ENCODE measurements at regions not wholly inside any gene's neighbourhood (a gene's known extent, or its start where the extent isn't known, plus 50 kb on each side); places are given as distances from the start of the nearest gene placed in this dataset.

DNA sequence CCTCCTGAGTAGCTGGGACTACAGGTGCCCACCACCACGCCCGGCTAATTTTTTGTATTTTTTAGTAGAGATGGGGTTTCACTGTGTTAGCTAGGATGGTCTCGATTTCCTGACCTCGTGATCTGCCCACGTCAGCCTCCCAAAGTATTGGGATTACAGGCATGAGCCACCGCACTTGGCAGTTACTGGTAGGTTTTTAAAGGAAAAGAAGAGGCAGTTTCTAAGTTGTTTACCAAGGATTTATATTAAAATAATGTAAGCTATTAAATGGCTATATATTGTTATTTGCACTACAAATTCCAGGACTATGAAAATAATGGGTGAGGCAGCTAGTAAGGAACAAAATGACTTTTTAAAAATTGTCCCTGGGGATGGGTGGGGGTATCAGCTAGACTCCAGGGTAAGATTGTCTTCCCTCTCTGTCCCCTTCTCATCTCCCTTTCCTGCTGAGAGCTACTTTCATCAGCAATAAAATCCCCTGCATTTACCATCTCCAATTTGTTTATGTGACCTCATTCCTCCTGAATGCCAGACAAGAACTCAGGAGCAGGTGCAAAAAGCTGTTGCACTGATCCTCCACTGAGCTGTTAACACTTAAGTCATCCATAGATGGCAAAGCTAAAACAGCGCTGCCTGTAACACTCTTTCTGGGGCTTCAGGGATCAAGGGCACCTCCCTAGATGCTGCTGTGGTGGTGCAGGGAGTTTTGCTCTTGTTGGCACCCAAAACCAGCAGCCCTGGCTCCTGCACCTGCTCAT, 165.2 kb downstream of the ZPLD1 start:
- no peak for DNase-seq (ENCODE audit: low read depth in 2 of 2)

DNA sequence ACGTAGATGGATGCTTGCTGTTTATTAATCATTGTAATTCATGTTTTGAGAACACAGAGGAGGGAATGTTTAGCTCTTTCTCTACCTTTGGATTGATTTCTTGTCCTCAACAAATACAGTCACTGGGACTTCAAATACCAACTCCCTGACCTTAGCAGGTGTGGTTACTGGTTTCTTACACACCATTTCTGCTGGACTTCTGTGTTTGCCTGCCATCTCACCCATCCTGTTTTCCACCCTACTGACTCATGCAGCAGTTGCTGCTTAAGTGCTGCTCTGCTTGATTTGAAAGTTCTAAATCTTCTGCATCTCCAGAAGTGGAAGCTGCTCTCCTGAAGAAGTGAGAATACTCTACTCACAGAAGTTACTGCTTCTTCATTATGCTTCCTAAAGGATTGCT, 170.3 kb downstream of the ZPLD1 start:
- no peak for DNase-seq (ENCODE audit: low read depth in 2 of 2)

- DNase-seq (ENCODE audit: low read depth in 2 of 2) = no peak
Measured at GRCh38 chr3:102608875-102609274, 174.1 kb downstream of the ZPLD1 start.

- no peak for DNase-seq (ENCODE audit: low read depth in 2 of 2)
Measured at GRCh38 chr3:102614021-102614569, 179.3 kb downstream of the ZPLD1 start.

- DNase-seq (ENCODE audit: low read depth in 2 of 2) = peak in 1 of 2 donors; percentile 0
Measured at GRCh38 chr3:102614585-102614984, 179.8 kb downstream of the ZPLD1 start.

DNA sequence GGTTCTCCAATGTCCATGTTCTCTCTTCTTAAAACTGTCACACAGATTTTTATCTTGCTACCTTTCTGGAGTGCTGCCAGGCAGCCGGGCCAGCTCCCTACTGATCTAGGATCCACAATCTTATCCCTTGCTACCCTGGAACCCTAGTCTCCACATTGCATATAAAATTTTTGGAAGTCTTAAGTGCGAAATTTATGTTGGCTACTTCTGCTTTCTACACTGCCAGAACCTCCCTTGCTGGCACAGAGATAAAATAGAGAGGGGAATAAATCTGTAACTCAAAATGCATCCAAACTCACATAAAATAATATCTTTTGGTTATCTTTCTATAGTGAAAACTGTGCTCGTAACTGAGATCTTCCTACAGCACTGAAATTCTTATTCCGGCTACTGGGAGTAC, 182.6 kb downstream of the ZPLD1 start:
- no peak for DNase-seq (ENCODE audit: low read depth in 2 of 2)

DNA sequence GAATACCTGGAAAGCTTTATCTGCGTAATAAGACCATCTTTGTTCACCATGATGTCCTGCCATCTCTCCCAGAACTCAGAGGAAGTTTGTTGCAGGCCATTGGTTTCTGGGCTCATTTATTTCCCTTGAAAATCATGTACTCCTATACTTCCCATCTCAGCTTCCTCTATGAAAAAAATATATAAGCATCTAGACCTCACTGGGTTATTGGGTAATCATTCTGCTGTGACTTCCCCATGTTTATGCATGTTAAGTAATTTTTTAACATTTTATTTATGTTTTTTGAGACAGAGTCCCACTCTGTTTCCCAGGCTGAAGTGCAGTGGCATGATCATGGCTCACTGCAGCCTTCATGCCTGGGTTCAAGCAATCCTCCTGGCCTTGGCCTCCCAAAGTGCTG, 184.5 kb downstream of the ZPLD1 start:
- no peak for DNase-seq (ENCODE audit: low read depth in 2 of 2)

DNA sequence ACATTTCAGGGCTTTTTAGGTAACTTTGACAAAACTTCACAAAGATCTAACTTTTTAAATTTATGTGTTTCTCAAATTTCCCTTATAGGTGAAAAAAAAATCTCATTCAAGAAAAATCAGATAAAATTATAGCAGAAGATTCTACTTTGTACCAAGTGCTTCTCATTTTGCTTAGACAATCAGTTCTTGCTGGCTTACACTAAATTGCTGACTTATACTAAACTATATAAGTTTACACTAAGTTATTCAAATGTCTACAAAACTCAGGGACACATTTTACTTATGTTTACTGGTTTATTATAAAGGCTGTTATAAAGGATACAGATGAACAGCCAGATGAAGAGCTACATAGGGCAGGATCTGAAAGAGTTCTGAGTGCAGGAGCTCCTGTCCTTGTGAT, 195.1 kb downstream of the ZPLD1 start:
- DNase-seq (ENCODE audit: low read depth in 2 of 2) = no peak

DNA sequence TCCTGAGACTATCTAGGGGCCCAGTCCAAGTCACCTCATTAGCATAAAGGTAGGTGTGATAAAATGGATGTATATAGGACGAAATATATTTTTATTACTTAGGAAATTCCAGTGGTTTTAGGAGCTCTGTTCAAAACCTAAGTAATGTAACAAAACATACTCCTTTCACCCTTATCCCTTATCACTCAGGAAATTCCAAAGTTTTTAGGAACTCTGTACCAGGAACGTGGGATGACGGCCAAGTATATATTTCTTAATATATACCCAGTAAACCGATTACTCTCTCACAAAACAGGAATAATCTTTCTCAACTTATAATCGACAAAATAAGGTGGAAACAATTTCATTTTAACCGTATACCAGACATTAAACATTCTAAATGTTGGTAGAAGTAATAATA, 195.7 kb downstream of the ZPLD1 start:
- no peak for DNase-seq (ENCODE audit: low read depth in 2 of 2)

DNA sequence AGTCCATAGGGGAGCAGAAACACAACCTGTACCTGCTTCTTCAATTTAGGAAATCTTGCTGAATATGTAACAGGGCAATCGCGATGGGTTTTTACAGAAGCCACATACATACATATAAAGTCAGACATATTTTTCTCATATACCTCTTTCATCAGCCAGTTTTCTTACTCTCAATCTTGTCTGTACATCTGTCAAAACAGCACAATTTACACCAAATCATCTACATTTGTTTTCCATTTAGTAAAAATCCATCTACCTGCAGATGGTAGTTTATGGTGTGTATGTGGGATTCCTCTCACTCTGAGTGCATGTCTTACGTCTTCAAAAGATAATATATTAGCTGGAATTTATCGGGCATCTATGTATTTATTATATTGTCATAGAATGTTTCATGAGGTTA, 208.7 kb downstream of the ZPLD1 start:
- DNase-seq (ENCODE audit: low read depth in 2 of 2) = no peak

DNA sequence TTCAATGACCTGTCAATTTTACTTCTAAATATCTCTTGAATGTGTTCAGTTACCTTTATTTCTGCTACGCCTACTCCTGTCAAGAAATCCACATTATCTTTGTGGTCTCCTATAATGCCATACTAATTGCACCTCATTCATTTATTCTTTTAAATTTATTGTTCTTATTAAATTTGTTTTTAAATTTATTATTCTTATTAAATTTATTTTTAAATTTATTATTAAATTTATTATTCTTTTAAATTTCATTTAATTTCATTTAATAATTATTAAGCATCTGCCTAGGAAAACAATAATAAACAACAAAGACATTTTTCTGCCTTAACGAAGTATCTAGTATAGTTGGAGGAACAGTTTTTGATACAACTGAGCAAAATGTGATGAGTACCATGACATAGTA, 211.7 kb downstream of the ZPLD1 start:
- DNase-seq (ENCODE audit: low read depth in 2 of 2) = no peak

- DNase-seq (ENCODE audit: low read depth in 2 of 2) = no peak
Measured at GRCh38 chr3:102660653-102661052, 225.8 kb downstream of the ZPLD1 start.

DNA sequence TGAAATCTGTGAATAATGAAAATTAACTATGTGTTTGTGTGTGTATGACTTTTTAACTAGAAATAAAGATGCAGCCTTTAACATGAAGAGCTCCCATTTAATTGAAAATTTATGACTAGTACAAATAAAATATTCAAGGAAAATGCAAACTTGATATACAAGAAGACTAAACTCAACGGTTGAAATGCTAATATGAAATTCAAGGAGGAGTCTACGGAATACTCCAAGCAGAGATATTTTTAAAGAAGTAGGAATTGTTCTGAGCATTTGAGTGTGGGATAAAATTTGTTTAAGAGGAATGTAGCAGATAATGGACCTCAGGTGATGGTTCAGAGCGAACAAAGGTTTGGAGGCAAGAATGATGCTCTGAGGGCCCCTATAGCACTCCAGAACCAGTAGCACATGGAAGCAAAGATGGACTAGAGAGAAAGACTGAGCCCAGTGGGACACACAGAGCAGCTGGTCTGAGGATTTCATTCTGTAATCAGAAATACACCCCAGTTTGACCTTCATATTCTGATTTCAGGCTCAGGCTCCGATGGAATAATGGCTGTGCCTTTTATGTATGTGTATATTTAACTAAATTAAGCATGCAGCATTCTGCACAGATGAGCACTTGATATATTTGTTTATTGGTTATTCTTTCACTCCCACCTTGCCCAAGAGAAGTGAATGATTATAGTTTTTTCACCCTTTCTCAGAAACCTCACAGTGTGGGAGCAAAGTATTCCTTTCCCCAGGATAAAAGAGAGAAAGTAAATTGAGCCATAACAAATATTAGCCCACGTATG, 227.1 kb downstream of the ZPLD1 start:
- DNase-seq (ENCODE audit: low read depth in 2 of 2) = no peak

- DNase-seq (ENCODE audit: low read depth in 2 of 2) = no peak
Measured at GRCh38 chr3:102662498-102662772, 227.6 kb downstream of the ZPLD1 start.

DNA sequence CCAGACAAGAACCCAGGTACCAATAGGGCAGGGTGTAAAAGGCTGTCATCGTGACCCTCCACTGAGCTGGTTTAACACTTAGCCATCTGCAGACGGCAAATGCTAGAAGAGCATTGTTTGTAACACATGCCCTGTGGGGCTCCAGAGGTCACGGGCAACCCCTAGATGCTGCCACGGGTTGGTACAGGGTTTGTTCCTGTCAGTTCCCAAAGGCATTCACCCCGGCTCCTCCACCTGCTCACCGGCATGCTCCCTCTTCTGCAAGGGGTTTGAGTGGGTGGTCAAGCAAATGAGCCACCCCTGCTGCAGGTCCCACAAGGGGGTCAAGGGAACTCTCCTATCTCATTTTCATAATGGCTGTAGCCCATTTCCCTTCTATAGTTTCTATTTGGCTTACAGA, 229.3 kb downstream of the ZPLD1 start:
- no peak for DNase-seq (ENCODE audit: low read depth in 2 of 2)

DNA sequence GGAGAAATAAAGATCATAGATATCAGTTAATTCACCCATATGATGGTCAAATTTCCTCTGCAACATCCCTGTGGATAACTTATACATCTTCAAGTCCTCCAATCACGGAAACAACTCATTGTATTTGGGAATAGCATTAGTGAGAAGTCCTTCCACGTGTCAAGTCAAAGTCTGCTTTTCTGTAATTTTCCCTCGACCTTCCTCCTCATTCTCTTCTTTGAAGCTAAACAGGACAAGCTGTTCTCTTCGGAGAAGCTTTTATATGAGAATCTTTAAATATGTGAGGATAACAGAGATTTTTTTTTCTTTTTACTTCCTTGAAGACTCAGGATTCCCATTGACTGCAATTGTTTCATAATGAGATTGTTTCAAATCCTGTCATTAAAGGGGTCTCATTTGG, 230.4 kb downstream of the ZPLD1 start:
- DNase-seq (ENCODE audit: low read depth in 2 of 2) = no peak

DNA sequence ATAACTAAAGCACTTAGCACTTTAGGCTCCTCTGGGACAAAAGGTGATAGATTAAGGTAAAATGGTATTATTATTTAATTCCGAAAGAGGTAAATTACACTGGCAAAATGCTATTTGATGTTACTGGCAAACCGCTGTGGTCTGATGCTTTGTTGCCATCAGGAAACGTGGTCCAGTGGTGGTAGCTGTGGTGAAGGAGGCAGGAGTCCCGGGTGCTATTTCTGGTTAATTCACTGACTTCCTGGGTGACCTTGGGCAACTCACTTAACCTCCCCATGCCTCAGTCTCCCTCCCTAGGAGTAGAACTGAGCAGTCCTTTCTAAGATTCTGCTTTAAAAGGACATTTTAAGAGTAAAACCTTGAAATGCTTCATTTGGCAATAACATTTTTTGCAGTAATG, 233.4 kb downstream of the ZPLD1 start:
- DNase-seq (ENCODE audit: low read depth in 2 of 2) = no peak

- DNase-seq (ENCODE audit: low read depth in 2 of 2) = no peak
Measured at GRCh38 chr3:102670986-102671385, 236.2 kb downstream of the ZPLD1 start.

DNA sequence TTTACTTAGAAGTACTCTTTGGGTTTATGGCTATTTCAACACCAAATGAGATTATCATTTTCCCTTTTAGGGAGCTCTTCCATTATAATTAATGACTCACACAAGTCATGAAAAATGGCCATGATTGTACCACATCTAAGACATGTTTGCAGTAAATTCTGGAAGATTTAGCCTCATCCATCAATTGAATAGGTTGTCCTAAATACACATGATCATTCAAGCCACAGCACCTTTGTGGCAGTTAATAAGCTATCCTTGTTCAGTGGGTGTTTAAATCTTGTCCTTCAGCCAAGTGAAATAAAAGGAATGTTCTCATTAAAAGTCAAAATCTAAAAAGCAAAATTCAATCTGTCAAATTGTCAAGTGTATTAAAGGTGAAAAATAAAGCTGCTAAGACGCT, 237.5 kb downstream of the ZPLD1 start:
- no peak for DNase-seq (ENCODE audit: low read depth in 2 of 2)

DNA sequence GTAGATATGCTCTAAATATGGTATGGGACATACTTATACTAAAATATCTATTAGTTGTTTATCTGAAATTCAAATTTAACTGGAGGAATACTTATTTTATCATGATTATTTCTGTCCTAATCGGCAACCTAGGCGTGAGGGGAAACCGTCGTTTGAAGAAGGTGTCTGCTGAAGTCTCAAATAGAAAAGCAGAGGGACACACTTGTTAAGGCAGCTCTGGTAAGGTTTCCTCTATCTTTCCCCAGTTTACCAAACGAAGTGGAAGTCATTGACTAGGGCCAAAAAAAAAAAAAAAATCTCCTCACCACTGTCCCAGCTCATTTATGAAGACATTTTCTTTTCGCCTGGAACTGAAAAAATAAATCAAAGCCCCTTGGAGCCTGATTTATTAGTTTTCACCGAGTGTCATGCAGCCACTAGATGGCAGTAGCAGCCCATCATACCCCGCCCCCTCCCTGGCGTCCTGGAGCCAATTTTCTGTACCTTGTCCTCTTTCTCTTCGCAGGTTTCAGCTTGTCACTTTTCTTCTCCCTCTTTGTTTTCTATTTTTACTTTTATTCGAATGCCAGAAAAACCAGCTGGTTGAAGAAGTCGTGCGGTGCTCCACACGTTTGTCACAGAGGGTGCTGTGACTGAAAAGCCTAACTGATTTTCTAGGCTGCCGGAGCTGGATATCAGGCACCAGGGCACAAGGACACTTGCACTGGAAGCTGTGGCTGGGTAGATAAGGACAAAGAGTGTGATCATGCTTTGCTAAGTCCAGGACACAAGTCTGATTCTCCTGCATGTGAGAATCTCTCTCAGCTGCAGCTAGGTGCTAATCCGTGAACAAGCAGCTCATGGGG, 238.7 kb downstream of the ZPLD1 start:
- DNase-seq (ENCODE audit: low read depth in 2 of 2) = peak; percentile 39 to 62

- no peak for DNase-seq (ENCODE audit: low read depth in 2 of 2)
Measured at GRCh38 chr3:102674284-102674683, 239.5 kb downstream of the ZPLD1 start.

DNA sequence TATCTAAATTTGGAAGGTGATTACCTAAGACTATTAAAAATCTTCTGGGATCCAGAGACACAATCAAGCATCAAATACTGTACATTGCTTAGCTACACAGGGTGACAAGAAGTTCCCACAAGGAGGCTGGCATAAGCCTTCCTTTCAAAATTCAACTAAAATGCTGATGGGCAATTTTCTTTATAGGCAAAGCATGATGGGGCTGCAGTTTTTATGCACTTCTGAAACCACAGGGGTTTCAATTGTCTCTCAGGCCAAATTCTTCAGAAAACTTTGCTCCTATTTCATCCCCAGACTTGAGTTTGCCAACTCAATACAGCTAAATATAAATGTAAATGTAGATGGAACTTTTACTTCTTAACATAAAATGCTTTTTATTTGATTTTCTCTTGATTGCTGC, 241.6 kb downstream of the ZPLD1 start:
- no peak for DNase-seq (ENCODE audit: low read depth in 2 of 2)

Data from lung microvascular endothelial cell (primary cell).